NCI-H2081 treated with DMSO at 0.1 percent for 48 hours (cell line): ENCODE measurements at regions not wholly inside any gene's neighbourhood (a gene's known extent, or its start where the extent isn't known, plus 50 kb on each side); places are given as distances from the start of the nearest gene placed in this dataset.

Experiments
- DNase-seq: peaks from one replicate; lab custom pipeline; 2025; lab: John Stamatoyannopoulos, UW

DNA sequence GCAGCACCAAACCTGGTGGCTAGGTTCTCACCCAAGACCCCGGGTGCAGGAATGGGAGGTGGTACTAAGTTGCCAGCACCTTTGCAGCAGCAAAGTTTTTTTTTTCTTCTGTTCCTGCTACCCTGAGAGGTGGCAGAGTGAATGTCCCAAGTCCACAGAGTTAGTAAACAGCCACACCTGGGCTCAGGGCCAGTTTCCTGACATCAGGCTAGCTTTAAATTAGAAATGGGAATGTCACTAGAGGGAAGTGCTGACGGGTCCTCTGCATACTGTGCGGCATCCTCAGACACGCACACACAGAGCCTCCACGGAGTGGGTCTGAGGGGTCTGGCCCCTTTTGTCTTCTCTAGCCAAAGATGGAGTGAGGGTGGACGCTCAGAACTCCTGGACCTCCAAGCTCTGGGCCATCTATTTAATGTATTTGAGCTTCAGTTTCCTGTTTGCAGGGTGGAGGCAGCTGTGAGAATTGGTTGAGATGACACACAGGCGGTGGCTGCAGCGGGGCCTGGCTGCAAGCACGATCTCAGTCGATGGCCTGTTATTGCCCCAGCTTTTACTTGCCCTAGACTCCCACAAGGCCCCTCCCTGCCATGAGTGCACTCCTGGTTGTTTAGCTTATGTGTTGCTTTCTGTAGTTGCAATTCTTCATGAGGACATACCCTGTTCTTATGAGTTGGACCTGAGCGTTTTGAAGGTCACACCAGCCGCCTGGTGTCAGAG lies 751.4 kb upstream of the HS6ST1 start:
- DNase-seq, result no peak

- DNase-seq, result no peak
Observed at GRCh38 chr2:129070663-129071062, 752.0 kb upstream of the HS6ST1 start.

DNA sequence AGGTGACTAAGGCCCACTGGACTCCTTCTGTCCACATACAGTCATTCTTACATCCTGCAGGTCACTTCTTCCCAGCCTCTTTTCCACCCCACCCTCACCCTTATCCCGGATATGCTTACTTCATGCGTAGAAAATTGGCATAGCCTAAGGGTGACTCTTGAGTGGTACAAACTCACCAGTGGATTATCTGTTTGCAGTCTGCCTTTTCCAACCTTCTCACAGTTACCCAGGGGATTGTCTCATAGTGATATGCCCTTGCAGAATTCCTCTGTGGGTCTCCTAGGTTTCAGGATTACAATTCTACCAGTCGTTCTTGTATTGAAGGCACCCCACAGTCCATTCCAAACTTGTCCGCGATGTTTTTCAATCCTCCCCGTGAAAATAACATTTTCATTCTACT lies 752.9 kb upstream of the HS6ST1 start:
- DNase-seq, result no peak

DNA sequence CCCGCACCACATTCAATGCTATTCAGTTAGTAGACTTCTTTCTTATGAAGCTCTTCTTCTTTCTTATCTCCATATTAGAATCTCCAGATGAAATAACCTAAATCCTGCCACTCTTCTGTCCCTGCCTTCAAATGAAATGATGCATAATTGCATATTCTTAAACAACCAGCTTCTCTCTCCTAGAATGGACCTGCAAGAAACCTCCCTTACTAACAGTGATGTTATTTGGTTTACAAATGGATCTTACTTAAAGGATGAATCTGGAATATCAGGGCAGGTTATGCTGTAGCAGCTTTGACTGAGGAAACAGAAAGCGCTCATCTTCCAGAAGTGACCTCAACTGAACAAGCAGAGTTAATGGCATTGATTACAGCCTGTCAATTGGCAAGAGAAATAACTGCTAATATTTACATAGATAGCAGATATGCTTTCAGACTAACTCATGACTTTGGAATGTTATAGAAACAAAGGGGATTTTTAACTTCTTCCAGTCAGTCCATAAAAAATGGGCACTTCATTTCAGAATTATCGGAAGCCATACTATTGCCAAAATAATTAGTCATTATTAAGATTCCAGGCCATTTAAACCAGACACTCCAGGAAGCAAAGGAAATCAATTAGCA lies 755.7 kb upstream of the HS6ST1 start:
- DNase-seq, result no peak

- no peak for DNase-seq
Observed at GRCh38 chr2:129078548-129078947, 759.9 kb upstream of the HS6ST1 start.

- DNase-seq, result no peak
Observed at GRCh38 chr2:129080715-129081476, 762.2 kb upstream of the HS6ST1 start.

GRCh38 chr2:129085386-129085785 lies 766.7 kb upstream of the HS6ST1 start:
- no peak for DNase-seq

GRCh38 chr2:129087133-129087813 lies 768.6 kb upstream of the HS6ST1 start:
- DNase-seq, result no peak

GRCh38 chr2:129091620-129092019 lies 773.0 kb upstream of the HS6ST1 start:
- DNase-seq, result no peak

GRCh38 chr2:129092956-129093355 lies 774.3 kb upstream of the HS6ST1 start:
- no peak for DNase-seq

GRCh38 chr2:129101186-129101585 lies 782.5 kb upstream of the HS6ST1 start:
- no peak for DNase-seq

DNA sequence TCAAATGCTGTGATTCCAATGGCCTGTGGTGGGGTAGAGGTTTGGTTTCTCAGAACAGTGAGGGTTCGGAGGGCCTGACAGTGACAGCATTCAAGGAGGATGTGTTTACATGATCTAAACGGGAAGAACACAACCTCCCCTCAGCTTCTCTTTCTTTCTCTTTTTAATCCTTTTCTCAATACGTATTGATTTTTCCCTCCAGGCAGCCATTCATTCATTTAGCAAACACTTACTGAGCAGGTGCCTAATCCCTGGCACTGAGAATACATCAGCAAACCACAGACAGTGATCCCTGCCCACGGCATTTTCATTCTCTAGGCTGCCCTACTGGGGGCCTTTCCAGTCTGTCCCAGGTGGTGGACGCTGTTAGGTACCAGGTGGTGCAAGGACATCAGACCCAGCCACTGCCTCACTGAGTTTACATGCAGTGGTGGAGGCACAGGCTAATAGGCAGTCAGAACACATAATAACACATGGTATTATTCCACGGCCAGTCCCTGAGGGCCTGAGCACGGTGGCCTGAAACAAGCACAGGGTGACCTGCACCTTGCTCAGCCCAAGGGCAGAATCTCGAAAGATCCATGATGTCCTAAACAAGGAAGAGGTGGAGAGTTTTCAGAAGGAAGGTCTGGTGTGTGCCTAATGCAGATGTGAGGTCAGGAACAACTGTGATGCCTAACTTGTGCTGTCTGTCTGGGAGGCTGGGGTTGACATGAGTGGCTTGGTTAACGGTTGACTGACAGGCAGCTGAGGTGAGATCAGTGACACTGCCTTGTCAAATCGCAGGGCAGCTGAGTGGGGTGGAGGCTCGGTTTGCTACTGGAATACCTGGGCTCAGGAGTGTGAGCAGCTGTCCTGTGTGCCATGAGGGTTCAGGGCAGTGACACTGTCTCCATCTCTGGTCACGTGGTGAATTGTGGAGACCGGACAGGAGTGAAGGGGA lies 785.5 kb upstream of the HS6ST1 start:
- DNase-seq, result no peak

GRCh38 chr2:129112181-129112580 lies 793.5 kb upstream of the HS6ST1 start:
- DNase-seq, result no peak

DNA sequence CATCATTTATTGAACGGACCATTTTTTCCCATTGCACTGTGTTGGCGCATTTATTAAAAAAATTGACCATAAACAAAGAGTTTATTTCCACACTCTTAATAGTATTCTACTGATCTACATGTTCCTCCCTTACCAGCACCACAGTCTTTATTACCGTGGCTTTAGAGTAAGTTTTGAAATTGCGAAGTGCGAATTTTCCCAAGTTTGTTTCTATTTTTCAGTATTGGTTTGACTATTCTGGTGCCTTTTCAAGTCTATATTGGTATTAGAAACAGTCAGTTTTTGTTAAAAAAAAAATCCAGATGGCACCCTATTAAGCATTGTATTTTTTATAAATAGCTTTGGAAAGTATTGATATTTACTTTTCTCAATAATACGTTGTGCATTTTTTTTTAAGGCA lies 795.1 kb upstream of the HS6ST1 start:
- no peak for DNase-seq

DNA sequence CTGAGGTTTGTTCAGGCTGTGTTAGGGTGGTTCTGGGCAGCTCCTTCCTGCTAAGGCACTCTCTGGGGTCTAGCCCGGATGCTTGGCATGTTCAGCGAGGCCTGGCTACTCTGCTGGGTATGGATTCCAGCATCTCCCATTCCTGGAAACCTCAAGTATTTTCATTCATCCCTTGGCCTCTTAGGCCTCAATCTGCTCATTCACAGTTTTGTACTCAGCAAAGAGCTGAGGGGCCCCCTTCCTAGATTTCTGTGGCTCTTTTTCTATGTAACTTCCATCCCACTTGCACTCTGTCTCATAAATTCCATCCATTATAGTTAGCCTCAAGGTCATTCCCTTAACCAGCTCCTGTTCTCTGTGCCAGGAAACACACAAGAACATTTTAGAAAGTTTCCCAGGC lies 798.8 kb upstream of the HS6ST1 start:
- DNase-seq, result no peak

DNA sequence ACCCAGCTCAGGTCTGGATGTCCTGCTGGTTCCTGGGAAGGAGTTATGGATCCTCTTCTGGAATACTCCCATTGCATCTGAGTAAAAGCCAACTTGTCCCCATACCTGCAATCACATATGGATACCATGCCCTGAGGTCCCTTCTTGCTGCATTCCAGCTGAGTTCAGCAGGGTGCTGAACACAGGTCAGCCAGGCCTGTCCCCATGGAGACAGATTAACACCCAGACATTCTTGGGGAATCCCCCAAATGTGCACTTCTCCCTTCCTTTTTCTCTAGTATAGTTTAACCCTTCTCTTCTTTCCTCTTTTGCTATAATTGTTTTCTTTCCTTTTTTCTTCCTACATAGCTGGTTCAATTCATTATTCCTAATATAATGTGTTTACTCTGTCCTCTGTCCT lies 799.6 kb upstream of the HS6ST1 start:
- no peak for DNase-seq

DNA sequence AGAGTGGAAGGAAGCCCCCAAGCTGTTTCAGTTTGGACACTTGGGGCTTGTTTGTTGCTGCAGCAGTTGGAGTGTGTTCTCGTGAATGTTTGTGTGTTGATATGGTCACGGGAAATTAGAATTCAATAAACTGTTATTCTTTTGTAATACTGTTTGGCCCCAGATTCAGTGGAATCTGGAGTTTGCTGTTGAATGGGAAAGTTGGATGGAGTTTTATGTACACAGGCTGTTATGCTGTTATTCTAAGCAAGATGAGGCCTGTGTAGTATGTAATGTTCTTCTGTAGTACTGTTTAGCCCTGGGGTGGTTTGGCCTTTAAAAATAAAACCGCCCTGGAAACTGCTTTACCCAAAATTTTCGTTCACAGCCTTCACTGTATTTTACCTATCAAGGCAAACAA lies 810.4 kb upstream of the HS6ST1 start:
- no peak for DNase-seq

DNA sequence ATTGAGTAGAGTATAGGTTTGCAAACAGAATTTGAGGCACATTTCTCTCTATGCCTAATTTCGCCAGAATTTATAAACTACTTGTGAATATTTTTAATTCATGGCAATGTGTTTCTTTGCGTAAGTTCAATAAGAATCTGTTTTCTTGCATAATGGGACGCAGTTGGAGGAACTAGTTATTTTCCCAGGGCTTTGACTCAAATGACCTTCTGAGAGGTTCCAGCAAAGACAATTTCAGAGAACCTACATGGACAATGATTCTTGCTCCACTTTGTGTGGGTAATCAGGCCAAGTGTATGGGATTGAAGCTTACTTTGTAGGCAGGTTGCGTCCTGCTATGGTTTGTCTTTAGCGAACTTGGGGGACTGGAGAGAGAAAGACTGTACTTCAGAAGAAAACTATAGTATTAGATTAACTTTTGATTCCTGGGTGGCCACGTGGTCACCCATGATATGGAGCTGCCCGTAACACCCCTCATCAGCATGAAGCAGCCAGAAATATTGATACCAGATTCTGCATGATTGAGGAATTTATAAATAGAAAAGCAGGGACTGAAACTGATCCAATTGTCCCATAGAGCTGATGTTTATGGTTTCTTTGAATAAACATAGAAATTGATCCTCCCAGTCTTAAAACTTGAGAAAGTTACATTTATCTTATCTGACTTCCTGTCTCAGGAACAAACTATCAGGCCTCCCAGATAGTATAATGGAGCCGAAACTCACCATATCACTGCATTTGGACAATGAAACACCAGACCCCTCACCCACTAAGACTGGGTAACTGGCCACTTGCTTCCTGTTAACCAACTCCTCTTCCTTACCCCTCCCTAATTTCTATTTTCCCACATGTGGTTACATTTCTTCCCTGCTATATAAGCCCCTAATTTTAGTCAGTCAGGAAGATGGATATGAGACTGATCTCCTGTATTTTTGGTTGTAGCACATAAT lies 815.3 kb upstream of the HS6ST1 start:
- DNase-seq, result no peak

GRCh38 chr2:129135017-129135416 lies 816.3 kb upstream of the HS6ST1 start:
- DNase-seq, result no peak

DNA sequence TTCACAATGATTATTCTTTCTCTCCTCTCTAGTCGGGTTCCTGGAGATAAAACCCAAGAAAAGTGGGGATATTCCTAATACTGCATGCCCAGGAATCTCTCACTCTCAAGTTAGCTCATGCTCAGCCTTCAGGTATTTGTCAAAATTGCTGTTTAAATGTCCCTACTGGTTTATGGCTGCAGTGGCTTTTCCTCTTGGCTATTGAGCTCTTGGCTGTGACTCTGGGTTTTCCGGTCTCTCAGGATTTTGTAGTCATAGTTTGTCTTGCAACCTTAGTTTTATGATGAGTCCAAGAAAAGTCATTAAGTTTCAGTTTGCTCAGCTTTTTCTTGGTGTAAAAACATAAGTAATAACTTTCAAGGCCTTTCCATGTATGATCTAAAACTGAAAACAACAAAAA lies 820.7 kb upstream of the HS6ST1 start:
- no peak for DNase-seq
